Testis (tissue), 2 donors: ENCODE measurements at regions not wholly inside any gene's neighbourhood (a gene's known extent, or its start where the extent isn't known, plus 50 kb on each side); places are given as distances from the start of the nearest gene placed in this dataset.

Source experiments
- CTCF ChIP-seq, 3 experiments: fragments of 450-650 bp in 2 of 3; fragments of 200-600 bp in 1 of 3; sonication (generic) in 1 of 3; IDR thresholded peaks; one replicate each; pipeline ENCODE4 v1.5.1; 2016 to 2019; ENCODE audit warnings: antibody characterized with exemption in 3 of 3, mild to moderate bottlenecking in 2 of 3, moderate library complexity in 1 of 3
- POLR2A ChIP-seq: fragments of 450-650 bp; IDR thresholded peaks from one replicate; pipeline ENCODE4 v1.6.1; 2017; ENCODE audit warnings: antibody characterized with exemption, mild to moderate bottlenecking, moderate library complexity

GRCh38 chr12:125284945-125285685 is 219.9 kb downstream of the AACS start:
- TF ChIP-seq CTCF (IDR thresholded peaks at IDR 0.05) (no peak), POLR2A (no peak)
